Upper lobe of left lung (tissue), 4 donors: ENCODE measurements at regions not wholly inside any gene's neighbourhood (a gene's known extent, or its start where the extent isn't known, plus 50 kb on each side); places are given as distances from the start of the nearest gene placed in this dataset.

Source experiments
- EP300 ChIP-seq, 4 donors: sonication (generic); formaldehyde crosslinking; IDR thresholded peaks; one replicate each; pipeline ENCODE4 v1.5.1; 2017; ENCODE audit warnings: antibody characterized with exemption in 4 of 4, control low read depth in 2 of 4
- POLR2A ChIP-seq, 4 donors: fragments of 450-650 bp; IDR thresholded peaks; one replicate each; pipeline ENCODE4 v1.5.1; 2016 to 2017; ENCODE audit warnings: antibody characterized with exemption in 4 of 4, mild to moderate bottlenecking in 2 of 4
- TF ChIP-seq, protein P1 (sequence below), 6 experiments: fragments of 450-650 bp in 4 of 6; fragments of 200-600 bp in 2 of 6; sonication (generic) in 2 of 6; IDR thresholded peaks; one replicate each; pipeline ENCODE4 v1.5.1; 2016 to 2019; ENCODE audit warnings: antibody characterized with exemption in 6 of 6

DNA sequence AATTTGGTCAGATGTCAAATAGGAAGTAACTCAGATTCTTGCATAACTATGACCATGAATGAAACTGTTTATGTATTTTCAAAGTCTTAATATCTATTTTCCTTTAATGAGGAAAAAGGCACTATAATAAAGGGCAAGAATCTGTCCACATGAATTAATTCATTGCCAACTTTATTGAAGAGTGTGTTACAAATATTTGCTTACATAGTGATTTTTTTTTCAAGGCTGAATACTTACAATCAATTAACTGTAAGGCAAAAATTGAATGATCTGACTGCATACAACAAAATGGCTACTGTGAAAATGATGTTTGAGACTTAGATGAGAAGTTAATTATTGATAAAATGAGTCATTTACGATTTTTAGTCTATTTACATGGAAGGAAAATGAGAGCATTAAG is 475.0 kb downstream of the DNAJB9 start:
- TF ChIP-seq, protein P1, sequence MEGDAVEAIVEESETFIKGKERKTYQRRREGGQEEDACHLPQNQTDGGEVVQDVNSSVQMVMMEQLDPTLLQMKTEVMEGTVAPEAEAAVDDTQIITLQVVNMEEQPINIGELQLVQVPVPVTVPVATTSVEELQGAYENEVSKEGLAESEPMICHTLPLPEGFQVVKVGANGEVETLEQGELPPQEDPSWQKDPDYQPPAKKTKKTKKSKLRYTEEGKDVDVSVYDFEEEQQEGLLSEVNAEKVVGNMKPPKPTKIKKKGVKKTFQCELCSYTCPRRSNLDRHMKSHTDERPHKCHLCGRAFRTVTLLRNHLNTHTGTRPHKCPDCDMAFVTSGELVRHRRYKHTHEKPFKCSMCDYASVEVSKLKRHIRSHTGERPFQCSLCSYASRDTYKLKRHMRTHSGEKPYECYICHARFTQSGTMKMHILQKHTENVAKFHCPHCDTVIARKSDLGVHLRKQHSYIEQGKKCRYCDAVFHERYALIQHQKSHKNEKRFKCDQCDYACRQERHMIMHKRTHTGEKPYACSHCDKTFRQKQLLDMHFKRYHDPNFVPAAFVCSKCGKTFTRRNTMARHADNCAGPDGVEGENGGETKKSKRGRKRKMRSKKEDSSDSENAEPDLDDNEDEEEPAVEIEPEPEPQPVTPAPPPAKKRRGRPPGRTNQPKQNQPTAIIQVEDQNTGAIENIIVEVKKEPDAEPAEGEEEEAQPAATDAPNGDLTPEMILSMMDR (IDR thresholded peaks at IDR 0.05), result no peak
- TF ChIP-seq POLR2A (IDR thresholded peaks at IDR 0.05), result no peak
- TF ChIP-seq EP300 (IDR thresholded peaks at IDR 0.05), result no peak
